ENCODE measurements at regions not wholly inside any gene's neighbourhood (a gene's known extent, or its start where the extent isn't known, plus 50 kb on each side); places are given as distances from the start of the nearest gene placed in this dataset.

DNA sequence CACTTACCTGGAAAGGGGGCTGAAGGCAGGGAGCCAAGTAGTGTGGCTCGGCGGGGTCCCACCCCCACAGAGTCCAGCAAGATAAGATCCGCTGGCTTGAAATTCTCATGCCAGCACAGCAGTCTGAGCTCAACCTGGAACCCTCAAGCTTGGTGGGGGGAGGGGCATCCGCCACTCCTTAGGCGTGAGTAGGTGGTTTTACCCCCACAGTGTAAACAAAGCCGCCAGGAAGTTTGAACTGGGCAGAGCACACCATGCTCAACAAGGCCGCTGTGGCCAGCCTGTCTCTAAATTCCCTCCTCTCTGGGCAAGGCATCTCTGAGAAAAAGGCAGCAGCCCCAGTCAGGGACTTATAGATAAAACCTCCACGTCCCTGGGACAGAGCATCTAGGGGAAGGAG, 156.3 kb downstream of the KBTBD8 start (continued):
- TF ChIP-seq, protein P1, sequence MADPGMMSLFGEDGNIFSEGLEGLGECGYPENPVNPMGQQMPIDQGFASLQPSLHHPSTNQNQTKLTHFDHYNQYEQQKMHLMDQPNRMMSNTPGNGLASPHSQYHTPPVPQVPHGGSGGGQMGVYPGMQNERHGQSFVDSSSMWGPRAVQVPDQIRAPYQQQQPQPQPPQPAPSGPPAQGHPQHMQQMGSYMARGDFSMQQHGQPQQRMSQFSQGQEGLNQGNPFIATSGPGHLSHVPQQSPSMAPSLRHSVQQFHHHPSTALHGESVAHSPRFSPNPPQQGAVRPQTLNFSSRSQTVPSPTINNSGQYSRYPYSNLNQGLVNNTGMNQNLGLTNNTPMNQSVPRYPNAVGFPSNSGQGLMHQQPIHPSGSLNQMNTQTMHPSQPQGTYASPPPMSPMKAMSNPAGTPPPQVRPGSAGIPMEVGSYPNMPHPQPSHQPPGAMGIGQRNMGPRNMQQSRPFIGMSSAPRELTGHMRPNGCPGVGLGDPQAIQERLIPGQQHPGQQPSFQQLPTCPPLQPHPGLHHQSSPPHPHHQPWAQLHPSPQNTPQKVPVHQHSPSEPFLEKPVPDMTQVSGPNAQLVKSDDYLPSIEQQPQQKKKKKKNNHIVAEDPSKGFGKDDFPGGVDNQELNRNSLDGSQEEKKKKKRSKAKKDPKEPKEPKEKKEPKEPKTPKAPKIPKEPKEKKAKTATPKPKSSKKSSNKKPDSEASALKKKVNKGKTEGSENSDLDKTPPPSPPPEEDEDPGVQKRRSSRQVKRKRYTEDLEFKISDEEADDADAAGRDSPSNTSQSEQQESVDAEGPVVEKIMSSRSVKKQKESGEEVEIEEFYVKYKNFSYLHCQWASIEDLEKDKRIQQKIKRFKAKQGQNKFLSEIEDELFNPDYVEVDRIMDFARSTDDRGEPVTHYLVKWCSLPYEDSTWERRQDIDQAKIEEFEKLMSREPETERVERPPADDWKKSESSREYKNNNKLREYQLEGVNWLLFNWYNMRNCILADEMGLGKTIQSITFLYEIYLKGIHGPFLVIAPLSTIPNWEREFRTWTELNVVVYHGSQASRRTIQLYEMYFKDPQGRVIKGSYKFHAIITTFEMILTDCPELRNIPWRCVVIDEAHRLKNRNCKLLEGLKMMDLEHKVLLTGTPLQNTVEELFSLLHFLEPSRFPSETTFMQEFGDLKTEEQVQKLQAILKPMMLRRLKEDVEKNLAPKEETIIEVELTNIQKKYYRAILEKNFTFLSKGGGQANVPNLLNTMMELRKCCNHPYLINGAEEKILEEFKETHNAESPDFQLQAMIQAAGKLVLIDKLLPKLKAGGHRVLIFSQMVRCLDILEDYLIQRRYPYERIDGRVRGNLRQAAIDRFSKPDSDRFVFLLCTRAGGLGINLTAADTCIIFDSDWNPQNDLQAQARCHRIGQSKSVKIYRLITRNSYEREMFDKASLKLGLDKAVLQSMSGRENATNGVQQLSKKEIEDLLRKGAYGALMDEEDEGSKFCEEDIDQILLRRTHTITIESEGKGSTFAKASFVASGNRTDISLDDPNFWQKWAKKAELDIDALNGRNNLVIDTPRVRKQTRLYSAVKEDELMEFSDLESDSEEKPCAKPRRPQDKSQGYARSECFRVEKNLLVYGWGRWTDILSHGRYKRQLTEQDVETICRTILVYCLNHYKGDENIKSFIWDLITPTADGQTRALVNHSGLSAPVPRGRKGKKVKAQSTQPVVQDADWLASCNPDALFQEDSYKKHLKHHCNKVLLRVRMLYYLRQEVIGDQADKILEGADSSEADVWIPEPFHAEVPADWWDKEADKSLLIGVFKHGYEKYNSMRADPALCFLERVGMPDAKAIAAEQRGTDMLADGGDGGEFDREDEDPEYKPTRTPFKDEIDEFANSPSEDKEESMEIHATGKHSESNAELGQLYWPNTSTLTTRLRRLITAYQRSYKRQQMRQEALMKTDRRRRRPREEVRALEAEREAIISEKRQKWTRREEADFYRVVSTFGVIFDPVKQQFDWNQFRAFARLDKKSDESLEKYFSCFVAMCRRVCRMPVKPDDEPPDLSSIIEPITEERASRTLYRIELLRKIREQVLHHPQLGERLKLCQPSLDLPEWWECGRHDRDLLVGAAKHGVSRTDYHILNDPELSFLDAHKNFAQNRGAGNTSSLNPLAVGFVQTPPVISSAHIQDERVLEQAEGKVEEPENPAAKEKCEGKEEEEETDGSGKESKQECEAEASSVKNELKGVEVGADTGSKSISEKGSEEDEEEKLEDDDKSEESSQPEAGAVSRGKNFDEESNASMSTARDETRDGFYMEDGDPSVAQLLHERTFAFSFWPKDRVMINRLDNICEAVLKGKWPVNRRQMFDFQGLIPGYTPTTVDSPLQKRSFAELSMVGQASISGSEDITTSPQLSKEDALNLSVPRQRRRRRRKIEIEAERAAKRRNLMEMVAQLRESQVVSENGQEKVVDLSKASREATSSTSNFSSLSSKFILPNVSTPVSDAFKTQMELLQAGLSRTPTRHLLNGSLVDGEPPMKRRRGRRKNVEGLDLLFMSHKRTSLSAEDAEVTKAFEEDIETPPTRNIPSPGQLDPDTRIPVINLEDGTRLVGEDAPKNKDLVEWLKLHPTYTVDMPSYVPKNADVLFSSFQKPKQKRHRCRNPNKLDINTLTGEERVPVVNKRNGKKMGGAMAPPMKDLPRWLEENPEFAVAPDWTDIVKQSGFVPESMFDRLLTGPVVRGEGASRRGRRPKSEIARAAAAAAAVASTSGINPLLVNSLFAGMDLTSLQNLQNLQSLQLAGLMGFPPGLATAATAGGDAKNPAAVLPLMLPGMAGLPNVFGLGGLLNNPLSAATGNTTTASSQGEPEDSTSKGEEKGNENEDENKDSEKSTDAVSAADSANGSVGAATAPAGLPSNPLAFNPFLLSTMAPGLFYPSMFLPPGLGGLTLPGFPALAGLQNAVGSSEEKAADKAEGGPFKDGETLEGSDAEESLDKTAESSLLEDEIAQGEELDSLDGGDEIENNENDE (IDR thresholded peaks at IDR 0.05; ENCODE audit: insufficient replicate concordance, low read length): no peak
- TF ChIP-seq, protein P2, sequence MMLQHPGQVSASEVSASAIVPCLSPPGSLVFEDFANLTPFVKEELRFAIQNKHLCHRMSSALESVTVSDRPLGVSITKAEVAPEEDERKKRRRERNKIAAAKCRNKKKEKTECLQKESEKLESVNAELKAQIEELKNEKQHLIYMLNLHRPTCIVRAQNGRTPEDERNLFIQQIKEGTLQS (IDR thresholded peaks at IDR 0.05; ENCODE audit: insufficient read depth, low read depth, low read length): no peak
- no peak for TF ChIP-seq BACH1 (IDR thresholded peaks at IDR 0.05; ENCODE audit: low read length)
- no peak for TF ChIP-seq CHD2 (IDR thresholded peaks at IDR 0.05; ENCODE audit: low read length)
- TF ChIP-seq POLR2AphosphoS5 (IDR thresholded peaks at IDR 0.05; ENCODE audit: low read depth, low read length): no peak
- TF ChIP-seq JUN (IDR thresholded peaks at IDR 0.05; ENCODE audit: low read depth, low read length): no peak

Data from H1 (cell line).